HepG2 (cell line): ENCODE measurements at regions not wholly inside any gene's neighbourhood (a gene's known extent, or its start where the extent isn't known, plus 50 kb on each side); places are given as distances from the start of the nearest gene placed in this dataset.

Experiments used
- ATAC-seq: fragments of 200-7000 bp; cut with Tn5 transposase; 3 replicates; pipeline ENCODE4 v1.9.1; 2020; ENCODE audit warnings: mild to moderate bottlenecking, moderate library complexity
- BruUV-seq: library from RNA; stranded (reverse); fragments of 400-500 nt; replicated peaks from 2 replicates; lab custom pipeline; 2021; lab: Mats Ljungman, UMichigan
- CTCF ChIA-PET: fragments of 300-600 bp; formaldehyde crosslinking; extraction: SDS; loops from one replicate; lab custom pipeline; 2021; ENCODE audit warnings: low total read pairs, inconsistent platforms, low intra/inter-chr PET ratio; lab: Yijun Ruan, JAX
- POLR2A ChIA-PET: fragments of 350-600 bp; sonication (Branson Sonifier 250); formaldehyde crosslinking; loops from one replicate; lab custom pipeline; 2020; ENCODE audit warnings: antibody characterized with exemption, inconsistent platforms; lab: Yijun Ruan, JAX
- DNase-seq: peaks from one replicate; pipeline ENCODE4 v3.0.0-alpha.2; 2015; ENCODE audit warnings: low spot score
- FAIRE-seq: peaks from 3 replicates; lab custom pipeline; 2011; peaks lifted over from hg19 to GRCh38; lab: Jason Lieb, UNC
- H2AFZ ChIP-seq: one replicate; pipeline ENCODE4 v1.6.1; 2011; ENCODE audit warnings: low read length, inconsistent platforms
- H3K27ac ChIP-seq: fragments of 300-600 bp; 3 replicates; pipeline ENCODE4 v1.8.0; 2011; ENCODE audit warnings: mixed run types, mild to moderate bottlenecking, mixed read lengths, low read length, inconsistent platforms; ENCODE audit not compliant: insufficient read depth; ENCODE audit errors: extremely low read length
- H3K27me3 ChIP-seq, 2 experiments: fragments of 200-600 bp in 1 of 2; 2 replicates in 1 of 2; 3 replicates in 1 of 2; pipeline versions ENCODE4 v1.6.0 to v1.8.0; 2011; ENCODE audit warnings: low read length in 2 of 2, mild to moderate bottlenecking in 2 of 2, moderate library complexity in 2 of 2, inconsistent platforms in 1 of 2; ENCODE audit not compliant: insufficient read depth in 2 of 2, control insufficient read depth in 1 of 2
- H3K36me3 ChIP-seq, 2 experiments: fragments of 200-600 bp in 1 of 2; replicated peaks in 1 of 2; 2 replicates in 1 of 2; 3 replicates in 1 of 2; pipeline versions ENCODE4 v1.5.1 to v1.8.0; 2011; ENCODE audit warnings: low read length in 2 of 2, inconsistent platforms in 1 of 2; ENCODE audit not compliant: insufficient read depth in 2 of 2, control insufficient read depth in 1 of 2
- H3K4me1 ChIP-seq: 2 replicates; pipeline ENCODE4 v1.5.1; 2012; ENCODE audit warnings: low read length, inconsistent platforms; ENCODE audit not compliant: insufficient read depth
- H3K4me2 ChIP-seq: 2 replicates; pipeline ENCODE4 v1.6.0; 2011; ENCODE audit warnings: low read depth, low read length, inconsistent platforms
- H3K4me3 ChIP-seq, 3 experiments: fragments of 200-600 bp in 1 of 3; sonication (generic), shearing (Covaris generic) in 1 of 3; replicated peaks in 1 of 3; 2 replicates each; pipeline ENCODE4 v1.5.1; 2011 to 2016; ENCODE audit warnings: low read length in 3 of 3, inconsistent platforms in 2 of 3, low read depth in 2 of 3, mild to moderate bottlenecking in 2 of 3, control low read depth in 1 of 3, mixed read lengths in 1 of 3; ENCODE audit not compliant: insufficient read depth in 1 of 3
- H3K79me2 ChIP-seq: one replicate; pipeline ENCODE4 v1.6.1; 2011; ENCODE audit warnings: low read length, inconsistent platforms; ENCODE audit not compliant: insufficient read depth
- H3K9ac ChIP-seq: 2 replicates; pipeline ENCODE4 v1.6.0; 2011; ENCODE audit warnings: mild to moderate bottlenecking, low read depth, low read length, inconsistent platforms; ENCODE audit not compliant: insufficient read depth
- H3K9me3 ChIP-seq: 2 replicates; pipeline ENCODE4 v1.5.1; 2012; ENCODE audit warnings: mild to moderate bottlenecking, low read length
- H4K20me1 ChIP-seq: 2 replicates; pipeline ENCODE4 v1.6.0; 2011; ENCODE audit warnings: inconsistent platforms, mild to moderate bottlenecking, low read length, moderate library complexity; ENCODE audit not compliant: insufficient read depth
- CC2D1A ChIP-seq: sonication (generic); formaldehyde crosslinking; IDR thresholded peaks from 2 replicates; pipeline ENCODE4 v1.8.1; 2023; ENCODE audit warnings: mild to moderate bottlenecking, missing genetic modification reagents
- ETV5 ChIP-seq: IDR thresholded peaks from 2 replicates; pipeline ENCODE4 v1.6.1; 2018; ENCODE audit warnings: missing biosample characterization, missing genetic modification reagents, inconsistent platforms, borderline replicate concordance
- NR1H2 ChIP-seq: sonication (generic); formaldehyde crosslinking; IDR thresholded peaks from 2 replicates; pipeline ENCODE4 v1.8.1; 2022; ENCODE audit warnings: low read depth, missing genetic modification reagents, borderline replicate concordance
- RNF2 ChIP-seq: fragments of 450-650 bp; conservative IDR thresholded peaks from 2 replicates; pipeline ENCODE4 v1.6.1; 2016; ENCODE audit warnings: low read depth
- ZFAT ChIP-seq: sonication (generic); formaldehyde crosslinking; conservative IDR thresholded peaks from 2 replicates; pipeline ENCODE4 v1.8.1; 2023; ENCODE audit warnings: missing genetic modification reagents, inconsistent platforms
- ZNF274 ChIP-seq: sonication (generic); formaldehyde crosslinking; IDR thresholded peaks from 2 replicates; pipeline ENCODE4 v1.5.1; 2020; ENCODE audit warnings: mild to moderate bottlenecking, missing genetic modification reagents
- ZNF383 ChIP-seq: sonication (generic); formaldehyde crosslinking; IDR thresholded peaks from 2 replicates; pipeline ENCODE4 v1.4.0; 2020; ENCODE audit warnings: missing genetic modification reagents, mild to moderate bottlenecking, borderline replicate concordance
- ZNF562 ChIP-seq: sonication (generic); formaldehyde crosslinking; IDR thresholded peaks from 2 replicates; pipeline ENCODE4 v1.8.0; 2022; ENCODE audit warnings: missing genetic modification reagents, borderline replicate concordance
- ZNF660 ChIP-seq: sonication (generic); formaldehyde crosslinking; IDR thresholded peaks from 2 replicates; pipeline ENCODE4 v1.5.1; 2020; ENCODE audit warnings: mild to moderate bottlenecking, low read depth, missing genetic modification reagents, borderline replicate concordance
- ZNF878 ChIP-seq: sonication (generic); formaldehyde crosslinking; IDR thresholded peaks from 2 replicates; pipeline ENCODE4 v1.8.1; 2023; ENCODE audit warnings: mild to moderate bottlenecking, missing genetic modification reagents, moderate library complexity
- WGBS: methylation state at CpG from one replicate; pipeline ENCODE4 v1.1.6; 2017; ENCODE audit warnings: low lambda C conversion rate; 5-methylcytosine and 5-hydroxymethylcytosine counted together
- in situ Hi-C: cut with HindIII; loops from 2 replicates; pipeline ENCODE4 v1.10.0; 2017; ENCODE audit warnings: low pct_unique_long_range_greater_than_20kb; ENCODE audit not compliant: extremely low pct_ligation_motif_present
- intact Hi-C: fragments of 100-400 bp; cut with micrococcal nuclease; formaldehyde crosslinking; loops from one replicate; pipeline ENCODE4 v1.10.0; 2022; ENCODE audit not compliant: unreplicated experiment
- TF ChIP-seq, protein P1 (sequence below): sonication (generic); formaldehyde crosslinking; IDR thresholded peaks from 2 replicates; pipeline ENCODE4 v1.8.1; 2023; ENCODE audit warnings: missing genetic modification reagents, mild to moderate bottlenecking, borderline replicate concordance

DNA sequence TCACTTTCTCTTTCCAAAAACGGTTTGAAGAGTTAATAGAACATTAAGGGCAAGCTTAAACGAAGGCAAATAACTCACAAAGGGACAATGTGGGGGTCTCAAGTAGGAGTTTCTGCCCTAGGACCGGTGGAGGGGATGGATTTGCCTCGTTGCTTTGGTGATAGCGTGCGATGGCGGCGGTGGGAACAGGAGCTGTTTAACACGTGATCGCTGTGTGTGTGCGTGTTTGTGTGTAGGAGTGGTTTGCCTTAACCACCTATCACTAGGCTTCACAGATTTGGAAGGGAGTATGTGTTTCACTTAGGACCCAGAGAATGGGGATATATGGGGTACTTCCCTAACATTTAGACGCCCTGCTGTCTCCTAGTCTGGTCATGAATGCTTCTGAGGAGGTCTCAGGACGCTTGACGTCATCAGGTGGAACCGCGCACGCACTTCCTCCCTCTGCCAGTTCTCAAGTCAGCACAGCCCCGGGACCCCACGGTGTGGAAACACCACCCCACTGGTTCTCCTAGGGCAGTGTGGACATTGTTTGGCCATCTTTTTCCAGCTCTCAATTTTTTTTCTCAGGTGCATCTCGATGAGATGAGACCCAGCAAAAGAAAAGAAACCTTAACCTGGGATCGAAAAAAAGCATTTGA is 231.2 kb downstream of the ATP23 start:
- 52% methylated on average over 21 of the region's 21 CpGs for WGBS
- CTCF ChIA-PET = no interaction called here
- no peak for FAIRE-seq
- Histone ChIP-seq H3K9me3 (no peaks in the 10 kb centered on the region), H3K27ac (no peak overlapping the region), H3K36me3 (no peaks in the 10 kb centered on the region), H4K20me1 (no peaks in the 10 kb centered on the region), H3K4me2 (no peak overlapping the region), H3K4me3 (no peak overlapping the region), H2AFZ (no peak overlapping the region), H3K27me3 (peaks cover 0 to 10% of the 10 kb centered on the region in 2 experiments; a peak in 1 of 5 replicates), H3K9ac (no peak overlapping the region), H3K4me1 (no peaks in the 10 kb centered on the region), H3K79me2 (no peaks in the 10 kb centered on the region)
- no peak for TF ChIP-seq ETV5 (CRISPR knock-in tag)
- no peak for TF ChIP-seq ZNF383 (CRISPR knock-in tag)
- no peak for TF ChIP-seq ZFAT (CRISPR knock-in tag)
- TF ChIP-seq CC2D1A (CRISPR knock-in tag) = no peak
- TF ChIP-seq RNF2 = no peak
- no peak for TF ChIP-seq ZNF274 (CRISPR knock-in tag)
- no peak for TF ChIP-seq NR1H2
- TF ChIP-seq ZNF660 = no peak
- intact Hi-C loops = no loop called here
- no peak for DNase-seq
- no TSS peak for BruUV-seq
- POLR2A ChIA-PET = no interaction called here
- ATAC-seq = no peak
- in situ Hi-C loops = no loop called here

DNA sequence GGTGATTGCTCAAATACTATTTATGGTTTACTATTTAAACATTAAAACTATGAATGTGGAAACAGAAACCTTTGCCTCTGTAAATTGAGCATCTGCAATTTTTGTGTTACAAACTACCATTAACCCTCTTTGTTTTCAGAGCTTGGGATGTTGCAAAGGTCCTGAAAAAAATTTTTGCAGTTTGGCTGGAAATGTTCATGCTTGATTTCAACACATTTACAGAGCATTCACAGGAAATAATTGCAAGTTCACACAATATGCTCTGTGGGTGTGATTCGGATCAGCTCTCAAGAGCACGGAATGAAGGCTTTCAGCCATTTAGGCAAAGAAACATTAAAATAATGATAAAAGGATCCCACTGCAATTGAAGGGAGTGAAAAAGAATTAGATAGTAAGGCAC is 232.9 kb downstream of the ATP23 start:
- no peak for FAIRE-seq
- Histone ChIP-seq H3K4me2 (no peak overlapping the region), H3K4me3 (no peak overlapping the region), H3K4me1 (no peaks in the 10 kb centered on the region)
- ATAC-seq = no peak
- intact Hi-C loops = no loop called here
- no peak for DNase-seq
- no TSS peak for BruUV-seq
- WGBS = 5% methylated on average over 2 of the region's 2 CpGs
- TF ChIP-seq ZNF878 (no peak), ZNF562 (no peak)
- TF ChIP-seq, protein P1, sequence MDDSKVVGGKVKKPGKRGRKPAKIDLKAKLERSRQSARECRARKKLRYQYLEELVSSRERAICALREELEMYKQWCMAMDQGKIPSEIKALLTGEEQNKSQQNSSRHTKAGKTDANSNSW (CRISPR knock-in tag) = no peak
- TF ChIP-seq, all 625 proteins: peak for 0
- no peaks in the 10 kb centered on the region for H3K79me2 ChIP-seq
- H3K27ac ChIP-seq = no peak overlapping the region
- H2AFZ ChIP-seq = no peak overlapping the region
- no peak overlapping the region for H3K9ac ChIP-seq
- no peaks in the 10 kb centered on the region for H3K9me3 ChIP-seq
- H3K36me3 ChIP-seq = no peaks in the 10 kb centered on the region
- ChIA-PET CTCF (no interaction called here), POLR2A (no interaction called here)
- no peaks in the 10 kb centered on the region for H4K20me1 ChIP-seq
- in situ Hi-C loops = no loop called here
- peaks cover 0 to 10% of the 10 kb centered on the region in 2 experiments; a peak in 1 of 5 replicates for H3K27me3 ChIP-seq
